ENCODE measurements at regions not wholly inside any gene's neighbourhood (a gene's known extent, or its start where the extent isn't known, plus 50 kb on each side); places are given as distances from the start of the nearest gene placed in this dataset.

GRCh38 chr6:20326422-20326728 lies 75.3 kb upstream of the E2F3 start:
- no peak overlapping the region for H3K9ac ChIP-seq (ENCODE audit: low read length)
- no peak for TF ChIP-seq CTCF (IDR thresholded peaks at IDR 0.05; ENCODE audit: low read depth, low read length)
- no peak for TF ChIP-seq EZH2phosphoT487 (IDR thresholded peaks at IDR 0.05; ENCODE audit: low read depth)
- H3K4me1 ChIP-seq (ENCODE audit: low read length), result no peaks in the 10 kb centered on the region
- H3K4me2 ChIP-seq (ENCODE audit: low read length), result no peak overlapping the region
- peaks cover 7% of the 10 kb centered on the region; the same call in 1 of the 2 replicates for H3K27me3 ChIP-seq (ENCODE audit: low read depth, low read length)
- no peak overlapping the region for H3K4me3 ChIP-seq (ENCODE audit: low read length)
- no peaks in the 10 kb centered on the region for H3K79me2 ChIP-seq (ENCODE audit: low read length)
- no peaks in the 10 kb centered on the region for H3K36me3 ChIP-seq (replicated peaks; ENCODE audit: low read depth, low read length)
- no peak overlapping the region for H3K27ac ChIP-seq (ENCODE audit: low read length)
- H4K20me1 ChIP-seq (ENCODE audit: insufficient read depth, low read length), result no peaks in the 10 kb centered on the region
- no peaks in the 10 kb centered on the region for H3K9me3 ChIP-seq (ENCODE audit: insufficient read depth, low read length)
- no peak overlapping the region for H2AFZ ChIP-seq (ENCODE audit: low read depth, low read length)

GRCh38 chr6:20327141-20327540 lies 74.5 kb upstream of the E2F3 start:
- Histone ChIP-seq H3K4me2 (ENCODE audit: low read length) (no peak overlapping the region), H3K4me3 (ENCODE audit: low read length) (no peak overlapping the region), H3K9ac (ENCODE audit: low read length) (no peak overlapping the region), H2AFZ (ENCODE audit: low read depth, low read length) (no peak overlapping the region), H3K27ac (ENCODE audit: low read length) (no peak overlapping the region), H3K36me3 (replicated peaks; ENCODE audit: low read depth, low read length) (no peaks in the 10 kb centered on the region), H3K27me3 (ENCODE audit: low read depth, low read length) (peaks cover 7% of the 10 kb centered on the region; the same call in 1 of the 2 replicates), H3K79me2 (ENCODE audit: low read length) (no peaks in the 10 kb centered on the region), H4K20me1 (ENCODE audit: insufficient read depth, low read length) (no peaks in the 10 kb centered on the region), H3K4me1 (ENCODE audit: low read length) (no peaks in the 10 kb centered on the region), H3K9me3 (ENCODE audit: insufficient read depth, low read length) (no peaks in the 10 kb centered on the region)
- TF ChIP-seq EZH2phosphoT487 (IDR thresholded peaks at IDR 0.05; ENCODE audit: low read depth) (no peak), CTCF (IDR thresholded peaks at IDR 0.05; ENCODE audit: low read depth, low read length) (no peak)

GRCh38 chr6:20328266-20328923 lies 73.3 kb upstream of the E2F3 start:
- H3K9me3 ChIP-seq (ENCODE audit: insufficient read depth, low read length), result no peaks in the 10 kb centered on the region
- peaks cover 7% of the 10 kb centered on the region; the same call in 1 of the 2 replicates for H3K27me3 ChIP-seq (ENCODE audit: low read depth, low read length)
- H3K79me2 ChIP-seq (ENCODE audit: low read length), result no peaks in the 10 kb centered on the region
- H3K27ac ChIP-seq (ENCODE audit: low read length), result no peak overlapping the region
- no peak overlapping the region for H2AFZ ChIP-seq (ENCODE audit: low read depth, low read length)
- no peak for TF ChIP-seq EZH2phosphoT487 (IDR thresholded peaks at IDR 0.05; ENCODE audit: low read depth)
- no peak overlapping the region for H3K4me3 ChIP-seq (ENCODE audit: low read length)
- no peaks in the 10 kb centered on the region for H3K36me3 ChIP-seq (replicated peaks; ENCODE audit: low read depth, low read length)
- no peak overlapping the region for H3K9ac ChIP-seq (ENCODE audit: low read length)
- no peaks in the 10 kb centered on the region for H4K20me1 ChIP-seq (ENCODE audit: insufficient read depth, low read length)
- no peak overlapping the region for H3K4me2 ChIP-seq (ENCODE audit: low read length)
- H3K4me1 ChIP-seq (ENCODE audit: low read length), result no peaks in the 10 kb centered on the region

- peaks cover 7% of the 10 kb centered on the region; the same call in 1 of the 2 replicates for H3K27me3 ChIP-seq (ENCODE audit: low read depth, low read length)
- no peak for TF ChIP-seq EZH2phosphoT487 (IDR thresholded peaks at IDR 0.05; ENCODE audit: low read depth)
- no peak for TF ChIP-seq CTCF (IDR thresholded peaks at IDR 0.05; ENCODE audit: low read depth, low read length)
These were observed 72.8 kb upstream of the E2F3 start for GRCh38 chr6:20328924-20329300.

More at GRCh38 chr6:20328924-20329300, 72.8 kb upstream of the E2F3 start:
- Histone ChIP-seq H3K79me2 (ENCODE audit: low read length) (no peaks in the 10 kb centered on the region), H3K9ac (ENCODE audit: low read length) (no peak overlapping the region), H3K4me2 (ENCODE audit: low read length) (no peak overlapping the region), H3K4me1 (ENCODE audit: low read length) (no peaks in the 10 kb centered on the region), H3K27ac (ENCODE audit: low read length) (no peak overlapping the region), H4K20me1 (ENCODE audit: insufficient read depth, low read length) (no peaks in the 10 kb centered on the region), H3K9me3 (ENCODE audit: insufficient read depth, low read length) (no peaks in the 10 kb centered on the region), H3K36me3 (replicated peaks; ENCODE audit: low read depth, low read length) (no peaks in the 10 kb centered on the region), H3K4me3 (ENCODE audit: low read length) (no peak overlapping the region), H2AFZ (ENCODE audit: low read depth, low read length) (no peak overlapping the region)
